HG02943 (cell line): ENCODE measurements at regions not wholly inside any gene's neighbourhood (a gene's known extent, or its start where the extent isn't known, plus 50 kb on each side); places are given as distances from the start of the nearest gene placed in this dataset.

Source experiments
- ATAC-seq: cut with Tn5 transposase; IDR thresholded peaks from one replicate; pipeline ENCODE4 v1.9.1; 2021; ENCODE audit warnings: mild to moderate bottlenecking, low read depth, moderate library complexity; ENCODE audit not compliant: unreplicated experiment

DNA sequence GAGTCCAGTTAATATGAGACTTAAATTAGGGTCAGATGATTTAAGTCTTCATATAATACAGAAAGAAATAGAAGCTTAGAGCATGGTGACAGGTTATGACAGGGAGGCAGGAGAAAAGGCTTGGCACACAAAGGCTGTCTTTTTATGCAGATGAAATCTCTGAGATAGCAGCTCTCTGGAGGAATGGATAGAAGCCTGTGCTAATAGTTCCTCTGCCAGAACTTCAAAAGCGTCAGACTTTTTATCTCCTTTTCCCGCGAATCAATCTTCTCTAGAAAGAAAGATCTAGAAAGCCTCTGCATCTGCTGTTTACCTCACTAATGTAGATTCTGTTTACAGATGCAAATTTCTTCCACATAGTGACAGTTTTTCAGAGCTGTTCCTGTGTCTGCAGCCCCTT is 1106.2 kb downstream of the XPNPEP1 start:
- no peak for ATAC-seq

DNA sequence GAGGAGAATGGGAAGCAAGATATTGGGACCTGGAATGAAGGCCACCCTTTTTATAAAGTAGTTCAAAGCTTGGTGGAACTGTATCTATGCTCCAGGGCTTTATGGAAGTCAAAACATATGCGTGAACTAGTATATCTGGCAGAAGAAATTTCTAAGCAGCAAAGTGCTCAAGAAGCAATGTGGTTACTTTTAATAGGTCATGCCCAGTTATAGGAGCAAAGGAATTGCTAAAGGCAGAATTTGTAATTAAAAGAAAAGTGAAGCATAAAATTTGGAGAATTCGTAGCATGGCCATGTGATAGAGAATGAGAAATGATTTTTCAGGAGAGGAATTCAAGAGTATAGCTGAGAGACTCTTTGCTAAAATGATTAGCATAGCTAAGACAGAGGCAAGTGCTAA is 1110.4 kb downstream of the XPNPEP1 start:
- no peak for ATAC-seq

DNA sequence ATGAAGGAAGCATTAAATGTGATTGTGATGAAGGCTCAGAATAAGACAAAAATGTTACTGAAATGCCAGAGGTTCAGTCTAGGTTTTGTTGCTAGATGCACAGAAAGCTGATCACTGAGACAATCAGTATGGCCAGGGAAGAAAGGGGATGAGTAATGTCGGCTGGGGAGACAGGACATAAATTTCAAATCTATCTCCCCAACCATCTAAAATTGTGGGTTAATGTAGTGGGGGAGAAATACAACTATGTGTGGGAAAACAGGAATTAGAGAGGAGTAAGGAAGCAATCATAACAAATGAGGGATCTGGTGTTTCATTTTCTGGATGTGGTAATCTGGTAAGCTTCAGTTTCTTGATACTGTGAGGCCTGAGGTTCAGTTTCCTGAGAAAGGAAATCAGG is 1111.0 kb downstream of the XPNPEP1 start:
- ATAC-seq, result no peak

DNA sequence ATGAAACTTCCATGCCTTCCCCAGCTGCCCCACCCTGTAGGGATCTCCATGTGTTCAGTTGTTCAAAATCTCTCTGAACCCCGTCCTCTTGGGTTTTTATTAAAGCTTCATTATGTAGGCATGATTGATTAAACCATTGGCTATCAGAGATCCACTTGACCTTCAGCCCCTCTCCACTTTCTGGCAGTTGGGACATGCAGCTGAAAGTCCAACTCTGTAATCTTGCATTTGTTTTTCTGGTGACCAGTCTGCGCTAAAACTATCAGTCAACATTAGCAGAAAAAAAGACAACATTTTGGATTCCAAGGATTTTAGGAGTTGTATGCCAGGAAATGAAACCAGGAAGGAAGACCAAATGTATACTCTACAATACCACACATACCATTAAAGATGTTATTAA is 1115.1 kb downstream of the XPNPEP1 start:
- no peak for ATAC-seq

DNA sequence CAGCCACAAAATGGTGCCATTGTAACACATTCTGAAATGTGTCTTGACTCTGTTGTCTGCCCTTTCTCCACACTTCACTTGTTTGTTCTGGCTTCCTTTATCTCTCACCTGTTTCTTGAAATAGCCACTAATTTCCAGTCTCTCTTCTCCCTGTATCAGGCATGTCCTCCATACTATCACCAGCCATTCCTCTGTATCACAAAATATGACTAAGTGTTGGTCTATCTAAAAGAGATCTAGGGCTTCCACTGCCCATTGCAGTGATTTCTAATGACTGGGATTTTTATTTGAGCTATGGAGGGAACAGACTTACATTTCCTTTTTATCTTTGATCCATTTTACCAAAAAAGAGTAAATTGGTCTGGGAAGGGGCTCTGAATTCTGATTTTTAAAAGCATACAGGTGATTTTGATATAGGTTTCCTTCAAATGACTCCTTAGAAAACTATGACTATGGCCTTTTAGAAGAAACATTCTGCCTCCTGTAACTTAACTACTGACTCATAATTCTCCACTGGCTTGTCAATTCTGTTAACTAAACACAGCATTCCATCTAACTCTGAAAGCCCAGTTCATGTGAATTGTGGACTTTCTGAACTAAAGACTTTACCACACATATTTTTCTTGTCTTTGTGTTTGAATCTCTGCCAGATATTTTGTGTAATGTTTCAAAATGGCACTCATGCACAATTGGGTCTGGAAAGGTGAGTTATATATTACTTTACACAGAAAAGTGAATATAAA is 1121.4 kb downstream of the XPNPEP1 start:
- ATAC-seq, result no peak

DNA sequence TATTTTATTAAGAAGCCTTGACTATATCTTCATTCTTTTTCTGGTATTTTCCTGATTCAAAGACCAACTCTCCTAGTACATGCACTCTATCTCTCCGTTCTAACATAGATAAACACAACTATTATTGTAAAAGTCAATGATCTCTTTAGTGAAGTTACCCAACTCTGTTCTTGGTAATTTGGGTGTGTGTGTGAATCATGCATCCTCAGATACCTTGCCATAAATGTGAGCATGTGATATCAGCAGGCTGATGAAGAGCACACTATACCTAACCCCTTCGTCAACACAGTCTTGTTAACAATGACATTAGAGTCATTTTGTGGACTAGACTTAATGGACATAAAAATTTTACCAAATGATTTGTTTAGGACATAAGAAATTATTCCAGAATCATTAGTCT is 1122.1 kb downstream of the XPNPEP1 start:
- no peak for ATAC-seq

DNA sequence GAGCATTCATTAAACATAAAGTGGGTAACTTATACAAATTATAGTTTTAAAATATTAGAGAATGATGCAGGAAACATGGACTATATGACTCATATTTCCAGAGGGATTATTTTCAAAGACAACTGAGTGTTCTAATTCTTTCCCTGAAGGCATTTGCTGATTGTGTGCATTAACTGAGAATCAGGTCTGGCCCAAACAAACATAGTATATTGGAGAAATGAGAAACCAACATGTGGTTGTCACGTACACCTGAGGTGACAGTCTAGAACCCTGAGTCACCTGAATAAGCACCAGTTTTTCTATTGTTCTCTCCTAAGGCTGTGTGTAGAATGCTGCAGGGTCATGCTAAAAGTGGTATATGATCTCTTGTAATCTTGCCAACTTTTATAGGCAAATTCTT is 1125.7 kb downstream of the XPNPEP1 start:
- no peak for ATAC-seq

DNA sequence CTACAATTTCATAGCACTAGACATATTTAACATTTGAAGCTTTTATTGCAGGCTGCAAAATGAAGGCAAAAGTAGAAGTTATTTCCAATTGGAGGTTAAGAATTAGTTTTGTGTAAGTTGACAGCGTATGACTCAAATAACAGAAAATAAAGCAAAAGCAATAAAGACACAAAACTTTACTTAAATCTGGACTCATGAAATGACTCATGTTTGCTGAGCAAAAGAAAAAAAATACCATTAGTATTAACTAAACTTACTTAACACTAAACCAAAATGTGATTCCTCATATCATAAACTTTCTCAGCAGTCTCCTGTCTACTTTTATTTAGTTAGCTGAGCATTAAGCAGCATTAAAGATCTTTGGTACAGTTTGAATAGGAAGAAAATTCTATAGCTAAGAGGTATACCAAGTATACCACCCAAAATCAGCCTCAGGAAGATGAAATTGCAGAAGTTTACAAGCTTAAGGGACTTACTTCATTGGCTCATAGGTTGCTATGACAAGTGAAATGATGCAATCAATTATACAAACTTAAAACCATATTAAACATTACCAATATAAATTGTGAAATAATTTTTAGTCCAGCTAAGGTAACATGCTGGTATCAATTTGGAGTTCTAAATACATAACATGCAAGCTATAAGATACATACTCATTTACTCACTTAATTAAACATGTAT is 1131.4 kb downstream of the XPNPEP1 start:
- ATAC-seq, result no peak

DNA sequence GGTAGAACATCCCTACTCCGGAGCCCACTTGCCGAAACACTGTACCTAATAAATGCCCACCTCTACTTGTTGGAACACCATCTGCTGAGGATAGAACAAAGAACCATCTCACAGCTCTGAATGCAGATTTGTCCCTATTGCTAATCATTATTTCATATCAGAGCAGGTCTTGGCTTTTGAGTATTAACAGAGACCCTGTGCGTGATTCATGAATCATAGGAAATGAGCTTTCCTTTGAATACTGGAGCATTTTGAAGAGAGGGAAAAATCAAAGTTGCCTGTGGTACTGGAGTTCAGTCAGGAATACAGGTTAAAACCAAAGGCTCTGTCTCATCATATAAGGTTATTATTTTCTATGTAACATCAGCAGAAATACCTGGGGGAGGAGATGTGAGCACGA is 1132.3 kb downstream of the XPNPEP1 start:
- ATAC-seq, result no peak

DNA sequence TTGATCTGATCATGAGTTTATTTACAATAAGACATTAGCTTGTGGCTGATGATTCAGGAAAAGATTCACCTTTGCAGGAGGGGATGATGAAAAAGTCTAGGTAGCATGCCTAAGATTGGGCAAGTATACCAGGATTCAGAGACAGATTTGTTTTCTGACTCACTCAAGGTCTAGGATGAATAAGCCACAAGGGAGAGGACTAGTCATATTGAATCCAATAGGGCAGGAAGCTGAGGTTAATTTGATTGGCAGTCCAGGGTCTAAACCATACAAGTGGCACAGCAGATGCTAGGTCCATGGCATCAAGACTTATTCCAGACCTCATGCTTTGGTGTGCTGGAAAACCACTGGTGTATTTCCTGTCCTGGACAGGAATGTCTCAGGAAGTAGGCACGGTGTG is 1133.4 kb downstream of the XPNPEP1 start:
- ATAC-seq, result peak; percentile 75

DNA sequence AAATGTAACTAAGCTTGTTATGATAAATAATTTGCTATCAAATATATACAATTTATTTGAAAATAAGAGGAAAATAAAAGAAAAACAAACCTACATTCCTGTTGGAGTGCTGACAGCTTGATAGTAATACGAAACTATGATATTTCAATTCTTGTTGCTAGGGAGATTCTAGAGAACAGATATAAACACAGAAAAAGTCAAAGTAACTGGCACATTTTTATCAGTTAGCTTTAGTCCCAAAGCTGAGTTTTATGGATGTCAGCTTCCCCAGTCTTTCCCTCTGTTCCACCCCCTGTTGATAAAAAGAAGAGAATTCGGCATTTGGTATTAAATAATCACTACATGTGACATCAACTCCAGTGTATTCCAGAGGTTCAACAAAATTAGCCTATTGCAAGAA is 1134.0 kb downstream of the XPNPEP1 start:
- no peak for ATAC-seq

DNA sequence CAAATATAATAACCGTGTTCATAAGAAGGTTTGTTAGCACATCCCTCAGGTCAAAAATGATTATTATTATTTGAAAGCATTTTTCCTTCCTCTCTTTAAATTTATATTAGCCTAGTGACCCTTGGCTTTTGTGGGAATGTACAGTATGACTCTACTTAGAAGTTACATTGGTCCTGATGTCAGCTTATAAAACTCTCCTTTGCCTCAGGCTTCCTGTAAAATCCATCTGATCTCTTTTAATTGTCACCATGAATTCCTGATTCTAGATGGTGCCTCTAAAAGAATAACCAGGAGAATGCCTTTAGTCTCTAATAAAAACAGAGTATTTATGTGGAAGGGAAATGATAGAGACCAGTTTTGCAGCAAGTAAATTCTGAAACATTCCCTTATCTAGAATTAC is 1134.4 kb downstream of the XPNPEP1 start:
- ATAC-seq, result no peak

DNA sequence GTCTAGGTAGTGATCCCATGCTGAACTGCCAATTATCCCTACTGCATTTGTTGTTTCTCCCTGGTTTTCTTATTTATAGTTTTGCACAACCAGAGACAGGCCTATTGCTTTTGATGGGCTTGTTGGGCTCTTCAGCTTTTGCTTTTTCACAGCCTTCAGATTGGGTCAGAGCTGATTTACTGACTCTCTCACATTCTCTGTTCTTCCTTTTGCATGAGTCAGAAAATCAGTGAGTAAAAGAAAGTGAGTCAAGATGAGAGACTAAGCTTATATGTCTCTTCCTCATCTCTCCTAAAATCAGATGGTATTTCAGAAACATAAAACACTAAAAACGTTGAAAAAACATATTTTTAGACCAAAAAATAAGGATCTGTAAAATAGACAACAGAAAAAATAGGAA is 1135.4 kb downstream of the XPNPEP1 start:
- no peak for ATAC-seq

DNA sequence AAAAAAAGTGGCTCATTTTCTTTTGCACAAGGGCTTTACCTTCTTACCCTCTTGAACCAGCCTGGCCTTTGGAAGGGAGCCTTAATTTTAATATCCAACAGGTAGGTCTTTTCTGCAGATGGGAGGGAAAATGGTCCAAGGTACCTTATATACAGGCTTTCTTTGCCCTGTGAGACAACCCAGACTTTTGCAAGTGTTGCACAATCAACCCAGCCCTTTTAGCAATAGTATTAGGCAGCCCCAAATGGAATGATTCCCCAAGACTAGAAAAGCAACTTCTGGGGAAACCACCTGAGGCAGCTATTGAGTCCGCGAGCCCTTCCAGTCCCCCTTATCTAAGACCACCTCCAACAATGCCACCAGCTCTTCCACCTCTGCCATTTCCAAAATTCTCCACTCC is 1138.3 kb downstream of the XPNPEP1 start:
- no peak for ATAC-seq

DNA sequence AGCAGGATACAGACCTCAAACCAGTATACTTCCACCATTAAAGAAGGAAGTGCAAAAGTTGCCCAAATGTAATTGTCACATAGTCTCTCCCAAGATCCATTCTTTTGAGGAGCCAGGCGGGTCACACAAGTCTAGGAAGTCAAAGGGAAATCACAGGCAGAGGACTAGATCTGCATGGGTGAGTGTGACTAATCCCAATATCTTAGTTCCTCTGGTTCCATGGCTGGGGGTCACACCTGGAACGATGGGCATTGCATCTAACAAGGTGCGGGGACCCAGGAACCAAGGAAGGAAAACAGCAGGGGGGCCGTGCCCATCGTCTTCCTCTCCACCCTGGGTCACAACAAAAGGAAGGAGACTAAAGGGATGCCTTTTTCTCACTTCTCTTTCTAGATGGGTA is 1138.8 kb downstream of the XPNPEP1 start:
- ATAC-seq, result no peak

DNA sequence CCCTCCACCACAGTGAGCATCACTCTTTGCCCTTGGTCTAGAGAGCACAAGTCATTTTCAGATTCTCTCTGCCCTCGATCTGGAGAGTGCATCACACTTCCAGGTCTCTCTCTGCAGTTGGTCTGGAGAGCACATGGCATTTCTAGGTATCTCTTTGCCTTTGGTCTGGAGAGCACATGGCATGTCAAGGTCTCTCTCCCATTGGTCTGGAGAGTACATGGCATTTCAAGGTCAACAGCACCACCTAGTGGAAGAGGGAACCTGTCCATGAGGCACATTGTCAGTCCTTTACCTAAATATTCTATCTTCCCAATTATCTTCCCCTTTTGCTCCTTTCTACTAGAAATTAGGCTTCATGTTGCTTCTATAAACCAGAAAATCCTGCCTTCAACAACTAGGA is 1139.4 kb downstream of the XPNPEP1 start:
- no peak for ATAC-seq

DNA sequence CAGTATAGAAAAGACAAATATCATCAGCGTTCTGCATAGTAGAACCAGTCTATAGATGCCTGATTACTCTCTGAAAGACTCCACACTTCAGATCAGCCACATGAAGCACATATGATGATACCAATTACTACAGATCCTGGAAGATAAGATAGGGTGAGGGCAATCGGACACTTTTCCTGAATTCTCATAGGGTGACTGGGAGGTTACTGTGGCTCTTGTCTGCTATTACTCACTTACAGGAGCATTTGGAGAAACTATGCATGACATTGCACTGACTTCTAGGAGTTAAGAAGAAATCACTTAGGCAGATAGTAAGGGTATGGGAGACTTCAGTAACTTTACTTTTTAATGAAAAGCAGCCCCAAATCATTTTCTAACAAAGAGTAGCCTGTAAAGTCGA is 1140.9 kb downstream of the XPNPEP1 start:
- no peak for ATAC-seq

DNA sequence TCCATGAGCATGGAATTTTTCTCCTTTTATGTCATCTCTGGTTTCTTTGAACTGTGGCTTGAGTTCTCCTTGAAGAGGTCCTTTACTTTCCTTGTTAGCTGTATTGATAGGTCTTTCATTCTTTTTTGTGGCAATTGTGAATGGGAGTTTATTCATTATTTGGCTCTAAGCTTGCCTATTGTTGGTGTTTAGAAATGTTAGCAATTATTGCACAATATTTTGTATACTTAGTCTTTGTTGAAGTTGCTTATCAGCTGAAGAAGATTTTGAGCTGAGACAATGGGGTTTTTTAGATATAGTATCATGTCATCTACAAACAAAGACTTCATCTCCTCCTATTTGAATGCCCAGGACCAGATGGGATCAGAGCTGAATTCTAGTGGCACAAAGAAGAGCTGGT is 1143.8 kb downstream of the XPNPEP1 start:
- no peak for ATAC-seq

DNA sequence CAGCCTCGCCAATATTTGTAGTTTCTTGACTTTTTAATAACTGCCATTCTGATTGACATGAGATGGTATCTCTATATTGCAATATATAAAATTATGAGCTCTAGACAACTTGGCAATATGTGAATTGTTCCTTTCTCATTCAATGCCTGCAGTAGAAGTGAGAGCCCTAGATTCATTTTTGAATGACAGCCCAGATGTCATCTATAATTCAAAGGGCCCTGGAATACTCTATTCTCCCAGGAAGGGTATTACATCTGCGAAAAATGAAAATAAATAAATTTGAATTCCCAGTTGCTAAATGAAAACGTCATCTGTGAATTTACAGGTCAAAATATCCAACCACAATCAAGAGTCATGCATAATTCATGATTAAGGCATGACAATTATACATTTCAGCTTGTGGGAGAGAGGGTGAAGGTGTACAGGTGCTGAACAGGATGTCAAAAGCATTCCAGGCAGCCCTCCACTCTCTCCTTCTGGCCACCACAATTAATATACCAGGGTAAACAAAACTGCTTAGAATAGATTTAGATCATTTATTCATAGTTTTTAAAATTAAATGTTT is 1147.3 kb downstream of the XPNPEP1 start:
- no peak for ATAC-seq

DNA sequence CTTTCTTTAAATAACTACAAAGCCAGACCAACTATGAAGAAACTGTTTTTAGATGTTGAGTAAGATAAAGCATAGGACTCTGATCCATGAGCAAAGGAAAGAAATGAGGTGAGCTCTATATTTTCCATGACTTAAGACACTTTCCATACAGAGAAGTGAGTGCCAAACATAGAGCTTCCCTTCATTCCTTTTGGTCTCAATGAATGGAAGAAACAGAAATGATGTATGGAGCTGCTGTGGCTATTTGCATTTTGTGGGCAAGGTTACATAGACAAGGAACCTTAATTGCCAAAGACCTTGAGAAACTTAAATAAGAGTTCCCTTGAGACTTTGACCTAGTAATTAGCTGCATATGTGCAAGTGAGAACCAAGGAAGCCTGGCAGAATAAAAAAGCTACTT is 1152.2 kb downstream of the XPNPEP1 start:
- no peak for ATAC-seq

DNA sequence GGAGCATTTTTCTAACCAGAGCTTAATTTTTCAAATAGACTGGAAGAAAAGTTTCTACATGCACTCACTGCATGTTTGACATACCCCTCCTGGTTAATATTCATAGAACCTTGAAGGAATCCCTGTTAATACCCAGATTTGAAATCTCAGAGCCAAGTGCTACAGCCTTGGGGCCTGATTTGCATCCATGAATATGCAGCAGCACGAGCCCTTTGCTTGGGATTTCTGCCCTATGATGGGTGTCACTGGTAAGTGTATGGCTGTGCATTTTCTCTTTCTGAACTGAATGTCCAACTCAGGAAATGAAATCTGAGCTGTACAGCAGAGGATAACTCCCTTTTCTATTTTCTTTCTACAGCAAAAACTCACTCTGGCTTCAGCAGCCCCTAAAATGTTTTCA is 1157.5 kb downstream of the XPNPEP1 start:
- ATAC-seq, result no peak

DNA sequence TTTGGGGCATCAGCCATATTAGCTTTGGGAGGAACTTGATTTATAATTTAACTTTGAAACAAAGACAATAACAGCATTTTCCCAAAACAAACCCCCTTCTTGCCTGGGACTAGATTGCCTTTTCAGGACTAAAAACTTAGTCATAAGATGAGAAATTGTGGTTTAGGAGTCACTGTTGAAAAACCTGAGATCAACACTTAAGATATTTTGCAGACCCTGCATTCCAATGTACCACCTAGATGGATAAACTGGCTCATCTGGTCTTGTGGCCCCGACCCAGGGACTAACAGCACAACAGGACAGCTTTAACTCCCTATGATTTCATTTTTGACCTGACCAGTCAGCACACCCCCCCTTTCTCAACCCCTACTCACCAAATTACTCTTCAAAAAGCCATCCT is 1165.4 kb downstream of the XPNPEP1 start:
- ATAC-seq, result no peak
